ENCODE measurements at regions not wholly inside any gene's neighbourhood (a gene's known extent, or its start where the extent isn't known, plus 50 kb on each side); places are given as distances from the start of the nearest gene placed in this dataset.
A peak's percentile ranks its signal among the peaks of the same experiment; 100 is the strongest.

DNA sequence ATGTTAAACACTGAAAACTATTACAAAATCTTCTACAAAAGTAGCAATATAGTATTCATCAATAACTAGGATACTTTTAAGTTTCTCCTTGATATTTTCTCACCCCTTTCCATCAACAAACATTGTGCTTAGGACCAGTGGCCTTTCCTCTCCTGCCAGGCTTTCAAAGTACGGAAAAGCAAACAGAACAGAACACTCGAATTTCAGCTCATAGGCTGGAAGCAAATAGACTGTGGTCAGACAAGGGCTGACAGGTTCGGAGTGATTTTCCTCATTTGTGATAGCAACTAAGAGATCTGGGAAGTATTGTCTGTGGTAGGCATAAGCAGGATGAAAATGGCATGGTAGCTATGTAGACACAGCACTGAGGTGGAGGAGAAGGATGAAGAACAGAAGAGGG is 68.6 kb upstream of the SORBS2 start:
- no peak for DNase-seq (ENCODE audit: low read depth)
- TF ChIP-seq MYC (IDR thresholded peaks at IDR 0.05; ENCODE audit: low read depth, low read length) = no peak
- TF ChIP-seq, protein P1, sequence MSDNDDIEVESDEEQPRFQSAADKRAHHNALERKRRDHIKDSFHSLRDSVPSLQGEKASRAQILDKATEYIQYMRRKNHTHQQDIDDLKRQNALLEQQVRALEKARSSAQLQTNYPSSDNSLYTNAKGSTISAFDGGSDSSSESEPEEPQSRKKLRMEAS (IDR thresholded peaks at IDR 0.05; ENCODE audit: low read depth, low read length) = no peak
- TF ChIP-seq, protein P2, sequence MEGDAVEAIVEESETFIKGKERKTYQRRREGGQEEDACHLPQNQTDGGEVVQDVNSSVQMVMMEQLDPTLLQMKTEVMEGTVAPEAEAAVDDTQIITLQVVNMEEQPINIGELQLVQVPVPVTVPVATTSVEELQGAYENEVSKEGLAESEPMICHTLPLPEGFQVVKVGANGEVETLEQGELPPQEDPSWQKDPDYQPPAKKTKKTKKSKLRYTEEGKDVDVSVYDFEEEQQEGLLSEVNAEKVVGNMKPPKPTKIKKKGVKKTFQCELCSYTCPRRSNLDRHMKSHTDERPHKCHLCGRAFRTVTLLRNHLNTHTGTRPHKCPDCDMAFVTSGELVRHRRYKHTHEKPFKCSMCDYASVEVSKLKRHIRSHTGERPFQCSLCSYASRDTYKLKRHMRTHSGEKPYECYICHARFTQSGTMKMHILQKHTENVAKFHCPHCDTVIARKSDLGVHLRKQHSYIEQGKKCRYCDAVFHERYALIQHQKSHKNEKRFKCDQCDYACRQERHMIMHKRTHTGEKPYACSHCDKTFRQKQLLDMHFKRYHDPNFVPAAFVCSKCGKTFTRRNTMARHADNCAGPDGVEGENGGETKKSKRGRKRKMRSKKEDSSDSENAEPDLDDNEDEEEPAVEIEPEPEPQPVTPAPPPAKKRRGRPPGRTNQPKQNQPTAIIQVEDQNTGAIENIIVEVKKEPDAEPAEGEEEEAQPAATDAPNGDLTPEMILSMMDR (IDR thresholded peaks at IDR 0.05; ENCODE audit: low read depth, low read length) = no peak
- TF ChIP-seq POLR2A (IDR thresholded peaks at IDR 0.05; ENCODE audit: extremely low read depth, insufficient read length) = no peak
- no peak overlapping the region for H3K4me3 ChIP-seq (ENCODE audit: low read depth, low read length)

DNA sequence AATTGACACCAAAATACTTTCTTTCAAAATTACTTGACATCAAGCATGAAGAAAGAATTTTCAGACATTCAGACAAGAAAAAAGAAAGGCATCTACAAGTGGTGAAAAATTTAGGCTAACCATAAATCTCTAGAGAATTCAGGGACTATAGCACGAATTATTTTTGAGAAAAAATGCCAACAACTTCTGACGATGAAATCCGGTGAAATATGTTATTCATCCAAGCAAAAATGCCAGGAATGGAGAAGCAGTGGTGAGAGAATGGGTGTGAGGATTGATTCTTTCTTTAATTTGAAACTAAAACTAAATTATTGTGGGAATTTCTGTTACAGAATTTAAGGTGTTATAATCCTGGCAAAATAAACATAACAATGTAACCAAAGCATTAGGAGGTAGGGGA is 69.4 kb upstream of the SORBS2 start:
- TF ChIP-seq, protein P1 (IDR thresholded peaks at IDR 0.05; ENCODE audit: low read depth, low read length) = no peak
- TF ChIP-seq, protein P2 (IDR thresholded peaks at IDR 0.05; ENCODE audit: low read depth, low read length) = no peak
- TF ChIP-seq MYC (IDR thresholded peaks at IDR 0.05; ENCODE audit: low read depth, low read length) (no peak), POLR2A (IDR thresholded peaks at IDR 0.05; ENCODE audit: extremely low read depth, insufficient read length) (no peak)
- no peak for DNase-seq (ENCODE audit: low read depth)
- H3K4me3 ChIP-seq (ENCODE audit: low read depth, low read length) = no peak overlapping the region

DNA sequence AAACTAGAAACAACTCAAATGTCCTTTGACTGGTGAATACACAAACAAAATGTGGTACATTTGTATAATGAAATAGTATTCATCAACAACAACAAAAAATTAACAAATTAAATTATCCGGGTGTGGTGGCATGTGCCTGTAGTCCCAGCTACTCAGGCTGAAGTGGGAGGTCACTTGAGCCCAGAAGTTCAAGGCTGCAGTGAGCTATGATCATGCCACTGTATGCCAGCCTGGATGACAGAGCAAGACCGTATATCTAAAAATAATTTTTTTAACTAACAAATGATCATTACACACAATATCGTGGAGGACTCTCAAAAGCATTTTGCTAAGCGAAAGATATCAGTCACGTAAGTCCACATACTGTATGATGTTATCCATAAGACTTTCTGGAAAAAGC is 71.6 kb upstream of the SORBS2 start:
- DNase-seq (ENCODE audit: low read depth) = no peak
- TF ChIP-seq MYC (IDR thresholded peaks at IDR 0.05; ENCODE audit: low read depth, low read length) = no peak
- H3K4me3 ChIP-seq (ENCODE audit: low read depth, low read length) = no peak overlapping the region

DNA sequence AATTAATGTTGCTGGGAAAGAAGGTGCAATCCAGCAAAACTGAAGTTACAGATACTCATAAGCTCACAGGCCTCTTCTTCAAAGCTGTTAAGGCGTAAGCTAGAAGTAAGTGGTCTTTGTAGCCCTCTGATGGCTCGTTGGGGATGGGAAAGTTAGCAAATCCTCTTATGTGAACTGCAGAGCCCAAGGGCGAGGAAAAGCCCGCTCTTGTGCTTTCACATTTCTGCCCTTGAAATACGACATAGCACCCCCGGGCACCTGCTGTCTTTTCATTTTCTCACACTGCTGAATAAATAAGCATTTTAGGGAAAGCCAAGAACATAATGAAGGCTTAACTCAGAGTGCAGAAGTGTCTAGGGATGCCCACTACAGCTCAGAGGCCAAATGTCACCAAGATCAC is 73.1 kb upstream of the SORBS2 start:
- no peak overlapping the region for H3K4me3 ChIP-seq (ENCODE audit: low read depth, low read length)
- TF ChIP-seq POLR2A (IDR thresholded peaks at IDR 0.05; ENCODE audit: extremely low read depth, insufficient read length) = no peak
- TF ChIP-seq, protein P2 (IDR thresholded peaks at IDR 0.05; ENCODE audit: low read depth, low read length) = no peak
- TF ChIP-seq MYC (IDR thresholded peaks at IDR 0.05; ENCODE audit: low read depth, low read length) = no peak
- TF ChIP-seq, protein P1 (IDR thresholded peaks at IDR 0.05; ENCODE audit: low read depth, low read length) = no peak
- DNase-seq (ENCODE audit: low read depth) = no peak

DNA sequence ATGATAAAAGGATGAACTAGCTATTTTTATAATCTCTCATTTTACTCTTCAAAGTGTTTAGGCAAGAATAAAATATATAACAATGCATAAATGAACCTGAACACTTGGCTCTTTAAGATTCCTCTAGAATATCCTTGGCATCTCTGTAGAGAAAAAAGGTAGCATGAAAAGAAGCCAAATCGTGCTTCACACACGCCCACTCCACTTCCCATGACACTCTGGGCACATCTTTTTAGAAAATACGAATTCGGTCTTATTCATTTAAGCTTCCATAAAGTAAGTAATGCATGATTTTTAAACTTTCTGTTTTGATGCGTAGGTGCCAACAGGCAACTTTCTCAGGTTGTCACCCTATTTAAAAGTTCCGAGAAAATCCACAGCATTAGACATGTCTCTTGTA is 73.6 kb upstream of the SORBS2 start:
- H3K4me3 ChIP-seq (ENCODE audit: low read depth, low read length) = no peak overlapping the region
- DNase-seq (ENCODE audit: low read depth) = no peak
- TF ChIP-seq, protein P1 (IDR thresholded peaks at IDR 0.05; ENCODE audit: low read depth, low read length) = no peak
- no peak for TF ChIP-seq MYC (IDR thresholded peaks at IDR 0.05; ENCODE audit: low read depth, low read length)
- no peak for TF ChIP-seq POLR2A (IDR thresholded peaks at IDR 0.05; ENCODE audit: extremely low read depth, insufficient read length)
- TF ChIP-seq, protein P2 (IDR thresholded peaks at IDR 0.05; ENCODE audit: low read depth, low read length) = no peak

DNA sequence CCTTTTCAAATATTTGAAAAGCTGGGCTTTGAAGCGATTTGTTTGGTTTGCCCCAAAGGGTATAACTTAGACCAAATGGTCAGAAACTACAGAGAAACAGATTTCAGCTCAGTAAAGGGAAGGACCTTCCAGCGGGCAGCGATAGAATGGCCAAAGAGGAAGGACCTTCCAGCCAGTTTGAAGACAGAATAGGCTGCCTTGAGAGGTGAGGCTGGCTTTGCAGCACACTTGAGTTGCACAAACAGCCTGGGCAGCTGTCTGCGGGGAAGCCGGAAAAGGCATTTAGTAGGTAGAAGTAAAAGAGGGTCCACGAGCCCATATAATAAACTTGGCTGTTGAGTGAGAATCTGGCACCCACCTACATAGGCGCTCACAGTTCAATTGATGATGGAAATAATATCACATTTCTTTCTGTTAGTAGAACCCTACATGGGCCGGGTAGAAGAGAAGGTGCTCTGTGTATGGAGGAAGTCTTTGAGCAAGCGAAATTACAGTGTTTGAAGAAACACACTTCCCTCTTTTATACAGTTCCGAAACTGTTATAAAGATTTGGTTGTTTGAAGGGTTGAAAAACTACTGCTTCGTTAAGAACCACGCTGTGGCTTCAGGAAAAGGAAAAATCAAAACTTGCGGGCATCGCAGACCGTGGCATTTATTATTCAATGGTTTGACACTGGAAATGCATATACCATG is 75.0 kb upstream of the SORBS2 start:
- TF ChIP-seq, protein P1 (IDR thresholded peaks at IDR 0.05; ENCODE audit: low read depth, low read length) = no peak
- TF ChIP-seq MYC (IDR thresholded peaks at IDR 0.05; ENCODE audit: low read depth, low read length) = no peak
- TF ChIP-seq, protein P2 (IDR thresholded peaks at IDR 0.05; ENCODE audit: low read depth, low read length) = no peak
- peak; percentile 31 for DNase-seq (ENCODE audit: low read depth)
- H3K4me3 ChIP-seq (ENCODE audit: low read depth, low read length) = no peak overlapping the region

Data from NB4 (cell line).